ENCODE measurements at regions not wholly inside any gene's neighbourhood (a gene's known extent, or its start where the extent isn't known, plus 50 kb on each side); places are given as distances from the start of the nearest gene placed in this dataset.

DNA sequence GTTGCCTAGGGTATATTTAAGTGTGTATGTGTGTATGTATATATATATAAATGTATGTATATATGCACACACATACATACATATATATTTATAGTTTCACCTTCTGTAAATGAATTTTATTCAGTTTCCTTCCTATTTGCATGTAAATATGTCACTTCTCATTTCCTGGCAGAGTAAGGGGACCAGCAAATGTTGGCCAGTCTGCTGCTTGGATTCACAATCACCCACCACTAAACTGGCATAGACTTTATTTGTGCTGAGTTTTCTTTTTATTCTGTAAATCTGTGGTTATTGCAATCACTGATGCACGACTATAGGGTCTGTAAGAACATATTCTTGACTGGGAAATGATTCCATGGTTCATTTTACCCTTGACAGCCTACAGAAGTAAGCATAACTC lies 640.4 kb upstream of the FAM98A start:
- WGBS = 88% methylated on average over 1 of the region's 1 CpG
- H3K4me1 ChIP-seq (ENCODE audit: control insufficient read depth in 4 of 4, insufficient read depth in 4 of 4, low read length in 3 of 4) = peaks cover 4 to 18% (median 13%) of the 10 kb centered on the region in 4 donors
- H3K9ac ChIP-seq (ENCODE audit: low read depth in 1 of 2, low read length in 2 of 2) = no peak overlapping the region
- no peak for DNase-seq (ENCODE audit: low spot score)
- H3K4me3 ChIP-seq (ENCODE audit: low read depth in 1 of 3, low read length in 3 of 3) = no peak overlapping the region
- no peaks in the 10 kb centered on the region for H3K36me3 ChIP-seq (ENCODE audit: control insufficient read depth in 4 of 4, insufficient read depth in 3 of 4, low read depth in 1 of 4, low read length in 3 of 4)
- H3K9me3 ChIP-seq (ENCODE audit: control insufficient read depth in 4 of 4, low read length in 3 of 4) = peaks cover 0 to 3% (median 0%) of the 10 kb centered on the region in 4 donors
- no peaks in the 10 kb centered on the region for H3K27me3 ChIP-seq (ENCODE audit: control insufficient read depth in 4 of 4, insufficient read depth in 4 of 4, low read length in 3 of 4)
- no peak overlapping the region for H3K27ac ChIP-seq (ENCODE audit: low read depth in 1 of 2, low read length in 2 of 2)
- no peak for TF ChIP-seq FOXA1 (IDR thresholded peaks at IDR 0.05)
- no peak for TF ChIP-seq HNF4G (IDR thresholded peaks at IDR 0.05)
- TF ChIP-seq, protein P1, sequence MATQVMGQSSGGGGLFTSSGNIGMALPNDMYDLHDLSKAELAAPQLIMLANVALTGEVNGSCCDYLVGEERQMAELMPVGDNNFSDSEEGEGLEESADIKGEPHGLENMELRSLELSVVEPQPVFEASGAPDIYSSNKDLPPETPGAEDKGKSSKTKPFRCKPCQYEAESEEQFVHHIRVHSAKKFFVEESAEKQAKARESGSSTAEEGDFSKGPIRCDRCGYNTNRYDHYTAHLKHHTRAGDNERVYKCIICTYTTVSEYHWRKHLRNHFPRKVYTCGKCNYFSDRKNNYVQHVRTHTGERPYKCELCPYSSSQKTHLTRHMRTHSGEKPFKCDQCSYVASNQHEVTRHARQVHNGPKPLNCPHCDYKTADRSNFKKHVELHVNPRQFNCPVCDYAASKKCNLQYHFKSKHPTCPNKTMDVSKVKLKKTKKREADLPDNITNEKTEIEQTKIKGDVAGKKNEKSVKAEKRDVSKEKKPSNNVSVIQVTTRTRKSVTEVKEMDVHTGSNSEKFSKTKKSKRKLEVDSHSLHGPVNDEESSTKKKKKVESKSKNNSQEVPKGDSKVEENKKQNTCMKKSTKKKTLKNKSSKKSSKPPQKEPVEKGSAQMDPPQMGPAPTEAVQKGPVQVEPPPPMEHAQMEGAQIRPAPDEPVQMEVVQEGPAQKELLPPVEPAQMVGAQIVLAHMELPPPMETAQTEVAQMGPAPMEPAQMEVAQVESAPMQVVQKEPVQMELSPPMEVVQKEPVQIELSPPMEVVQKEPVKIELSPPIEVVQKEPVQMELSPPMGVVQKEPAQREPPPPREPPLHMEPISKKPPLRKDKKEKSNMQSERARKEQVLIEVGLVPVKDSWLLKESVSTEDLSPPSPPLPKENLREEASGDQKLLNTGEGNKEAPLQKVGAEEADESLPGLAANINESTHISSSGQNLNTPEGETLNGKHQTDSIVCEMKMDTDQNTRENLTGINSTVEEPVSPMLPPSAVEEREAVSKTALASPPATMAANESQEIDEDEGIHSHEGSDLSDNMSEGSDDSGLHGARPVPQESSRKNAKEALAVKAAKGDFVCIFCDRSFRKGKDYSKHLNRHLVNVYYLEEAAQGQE (IDR thresholded peaks at IDR 0.05) = no peak
- no peak for TF ChIP-seq EGR1 (IDR thresholded peaks at IDR 0.05; ENCODE audit: low read depth in 2 of 2)
- TF ChIP-seq NR2F2 (IDR thresholded peaks at IDR 0.05) = no peak
- no peak for TF ChIP-seq FOXA2 (IDR thresholded peaks at IDR 0.05)
- no peak for TF ChIP-seq RAD21 (IDR thresholded peaks at IDR 0.05)
- TF ChIP-seq JUND (IDR thresholded peaks at IDR 0.05) = no peak
- TF ChIP-seq, protein P2, sequence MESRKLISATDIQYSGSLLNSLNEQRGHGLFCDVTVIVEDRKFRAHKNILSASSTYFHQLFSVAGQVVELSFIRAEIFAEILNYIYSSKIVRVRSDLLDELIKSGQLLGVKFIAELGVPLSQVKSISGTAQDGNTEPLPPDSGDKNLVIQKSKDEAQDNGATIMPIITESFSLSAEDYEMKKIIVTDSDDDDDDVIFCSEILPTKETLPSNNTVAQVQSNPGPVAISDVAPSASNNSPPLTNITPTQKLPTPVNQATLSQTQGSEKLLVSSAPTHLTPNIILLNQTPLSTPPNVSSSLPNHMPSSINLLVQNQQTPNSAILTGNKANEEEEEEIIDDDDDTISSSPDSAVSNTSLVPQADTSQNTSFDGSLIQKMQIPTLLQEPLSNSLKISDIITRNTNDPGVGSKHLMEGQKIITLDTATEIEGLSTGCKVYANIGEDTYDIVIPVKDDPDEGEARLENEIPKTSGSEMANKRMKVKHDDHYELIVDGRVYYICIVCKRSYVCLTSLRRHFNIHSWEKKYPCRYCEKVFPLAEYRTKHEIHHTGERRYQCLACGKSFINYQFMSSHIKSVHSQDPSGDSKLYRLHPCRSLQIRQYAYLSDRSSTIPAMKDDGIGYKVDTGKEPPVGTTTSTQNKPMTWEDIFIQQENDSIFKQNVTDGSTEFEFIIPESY (IDR thresholded peaks at IDR 0.05) = no peak
- no peak for TF ChIP-seq HNF4A (conservative IDR thresholded peaks at IDR 0.05)
- TF ChIP-seq, protein P3, sequence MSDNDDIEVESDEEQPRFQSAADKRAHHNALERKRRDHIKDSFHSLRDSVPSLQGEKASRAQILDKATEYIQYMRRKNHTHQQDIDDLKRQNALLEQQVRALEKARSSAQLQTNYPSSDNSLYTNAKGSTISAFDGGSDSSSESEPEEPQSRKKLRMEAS (IDR thresholded peaks at IDR 0.05) = no peak
- TF ChIP-seq GABPA (IDR thresholded peaks at IDR 0.05 in 1 of 2, conservative IDR thresholded peaks at IDR 0.05 in 1 of 2) = no peak
- TF ChIP-seq, protein P4, sequence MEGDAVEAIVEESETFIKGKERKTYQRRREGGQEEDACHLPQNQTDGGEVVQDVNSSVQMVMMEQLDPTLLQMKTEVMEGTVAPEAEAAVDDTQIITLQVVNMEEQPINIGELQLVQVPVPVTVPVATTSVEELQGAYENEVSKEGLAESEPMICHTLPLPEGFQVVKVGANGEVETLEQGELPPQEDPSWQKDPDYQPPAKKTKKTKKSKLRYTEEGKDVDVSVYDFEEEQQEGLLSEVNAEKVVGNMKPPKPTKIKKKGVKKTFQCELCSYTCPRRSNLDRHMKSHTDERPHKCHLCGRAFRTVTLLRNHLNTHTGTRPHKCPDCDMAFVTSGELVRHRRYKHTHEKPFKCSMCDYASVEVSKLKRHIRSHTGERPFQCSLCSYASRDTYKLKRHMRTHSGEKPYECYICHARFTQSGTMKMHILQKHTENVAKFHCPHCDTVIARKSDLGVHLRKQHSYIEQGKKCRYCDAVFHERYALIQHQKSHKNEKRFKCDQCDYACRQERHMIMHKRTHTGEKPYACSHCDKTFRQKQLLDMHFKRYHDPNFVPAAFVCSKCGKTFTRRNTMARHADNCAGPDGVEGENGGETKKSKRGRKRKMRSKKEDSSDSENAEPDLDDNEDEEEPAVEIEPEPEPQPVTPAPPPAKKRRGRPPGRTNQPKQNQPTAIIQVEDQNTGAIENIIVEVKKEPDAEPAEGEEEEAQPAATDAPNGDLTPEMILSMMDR (IDR thresholded peaks at IDR 0.05; ENCODE audit: low read depth, low read length, missing input control) = no peak

DNA sequence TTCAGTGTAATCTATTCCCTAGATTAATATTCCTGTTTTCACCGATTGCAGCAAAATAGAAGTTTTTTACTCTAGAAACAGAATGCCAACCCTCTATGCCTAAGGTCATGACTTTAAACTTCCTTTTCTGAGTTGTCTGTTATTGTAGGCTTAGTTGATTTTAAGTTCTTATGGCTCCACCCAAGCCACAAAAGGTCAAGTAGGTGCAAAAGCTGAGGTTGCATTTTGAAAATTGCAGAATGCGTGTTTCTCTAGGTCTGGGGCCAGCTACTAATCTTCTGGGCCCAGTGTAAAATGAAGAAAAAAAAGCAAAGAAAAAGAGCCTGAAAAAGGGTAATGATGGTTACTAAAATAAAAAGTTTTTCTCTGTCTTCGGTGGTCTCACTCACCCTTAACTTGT lies 635.7 kb upstream of the FAM98A start:
- Histone ChIP-seq H3K36me3 (ENCODE audit: control insufficient read depth in 4 of 4, insufficient read depth in 3 of 4, low read depth in 1 of 4, low read length in 3 of 4) (no peaks in the 10 kb centered on the region), H3K9me3 (ENCODE audit: control insufficient read depth in 4 of 4, low read length in 3 of 4) (peaks cover 0 to 3% (median 0%) of the 10 kb centered on the region in 4 donors), H3K4me3 (ENCODE audit: low read depth in 1 of 3, low read length in 3 of 3) (no peak overlapping the region), H3K4me1 (ENCODE audit: control insufficient read depth in 4 of 4, insufficient read depth in 4 of 4, low read length in 3 of 4) (no peaks in the 10 kb centered on the region), H3K27ac (ENCODE audit: low read depth in 1 of 2, low read length in 2 of 2) (no peak overlapping the region), H3K27me3 (ENCODE audit: control insufficient read depth in 4 of 4, insufficient read depth in 4 of 4, low read length in 3 of 4) (no peaks in the 10 kb centered on the region), H3K9ac (ENCODE audit: low read depth in 1 of 2, low read length in 2 of 2) (no peak overlapping the region)
- DNase-seq (ENCODE audit: low spot score) = no peak
- TF ChIP-seq FOXA1 (IDR thresholded peaks at IDR 0.05) (no peak), HNF4G (IDR thresholded peaks at IDR 0.05) (no peak), TAF1 (conservative IDR thresholded peaks at IDR 0.05) (no peak), RXRA (IDR thresholded peaks at IDR 0.05) (no peak), GABPA (IDR thresholded peaks at IDR 0.05 in 1 of 2, conservative IDR thresholded peaks at IDR 0.05 in 1 of 2) (no peak), FOXA2 (IDR thresholded peaks at IDR 0.05) (no peak), NR2F2 (IDR thresholded peaks at IDR 0.05) (no peak), YY1 (IDR thresholded peaks at IDR 0.05) (no peak), EGR1 (IDR thresholded peaks at IDR 0.05; ENCODE audit: low read depth in 2 of 2) (no peak), RAD21 (IDR thresholded peaks at IDR 0.05) (no peak), SP1 (IDR thresholded peaks at IDR 0.05) (no peak)
- TF ChIP-seq, protein P4 (IDR thresholded peaks at IDR 0.05; ENCODE audit: low read depth, low read length, missing input control) = no peak
- TF ChIP-seq, protein P3 (IDR thresholded peaks at IDR 0.05) = no peak
- TF ChIP-seq, protein P2 (IDR thresholded peaks at IDR 0.05) = no peak
- TF ChIP-seq, protein P5, sequence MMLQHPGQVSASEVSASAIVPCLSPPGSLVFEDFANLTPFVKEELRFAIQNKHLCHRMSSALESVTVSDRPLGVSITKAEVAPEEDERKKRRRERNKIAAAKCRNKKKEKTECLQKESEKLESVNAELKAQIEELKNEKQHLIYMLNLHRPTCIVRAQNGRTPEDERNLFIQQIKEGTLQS (IDR thresholded peaks at IDR 0.05) = no peak
- 74% methylated on average over 3 of the region's 3 CpGs for WGBS
